ENCODE measurements at regions not wholly inside any gene's neighbourhood (a gene's known extent, or its start where the extent isn't known, plus 50 kb on each side); places are given as distances from the start of the nearest gene placed in this dataset.

GRCh38 chr11:33560729-33561128, 139.9 kb downstream of the C11orf91 start:
- TF ChIP-seq EZH2 (IDR thresholded peaks at IDR 0.05; ENCODE audit: borderline replicate concordance, insufficient read depth, low read depth, low read length, poor library complexity, severe bottlenecking), result no peak
- no peak for TF ChIP-seq CTCF (IDR thresholded peaks at IDR 0.05)

All from B cell (primary cell).